ENCODE measurements at regions not wholly inside any gene's neighbourhood (a gene's known extent, or its start where the extent isn't known, plus 50 kb on each side); places are given as distances from the start of the nearest gene placed in this dataset.

GRCh38 chr7:156327474-156327873 lies 313.1 kb upstream of the RNF32 start:
- TF ChIP-seq CTCF (IDR thresholded peaks at IDR 0.05; ENCODE audit: low read depth, low read length, poor library complexity, severe bottlenecking) = no peak
- no peak for TF ChIP-seq EZH2phosphoT487 (IDR thresholded peaks at IDR 0.05; ENCODE audit: borderline replicate concordance, low read length)

Measured in DOHH2 (cell line).